ENCODE measurements at regions not wholly inside any gene's neighbourhood (a gene's known extent, or its start where the extent isn't known, plus 50 kb on each side); places are given as distances from the start of the nearest gene placed in this dataset.

DNA sequence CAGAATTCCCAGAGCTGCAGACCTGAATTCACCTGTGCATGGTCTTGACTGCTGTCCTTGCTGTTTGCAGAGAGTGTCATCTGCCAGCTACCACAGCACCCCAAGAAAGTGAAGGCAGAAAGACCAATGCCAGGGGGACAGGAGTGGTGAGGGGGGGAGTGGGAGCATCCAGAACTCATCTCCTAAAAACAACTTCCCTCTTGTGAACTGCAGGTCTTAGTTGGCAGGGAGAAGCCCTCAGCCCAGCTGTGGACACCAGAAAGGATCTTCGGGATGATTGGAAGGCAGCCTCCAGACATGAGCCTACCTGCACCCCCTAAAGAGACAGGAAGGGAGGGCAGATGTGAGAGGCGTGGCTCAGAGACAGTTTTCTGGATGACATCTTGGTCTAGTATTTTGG lies 615.8 kb upstream of the MGMT start:
- Histone ChIP-seq H3K27ac (ENCODE audit: insufficient read depth, low read depth, low read length) (no peak overlapping the region), H3K4me1 (ENCODE audit: control insufficient read depth, extremely low read depth, insufficient read depth, low read length) (no peaks in the 10 kb centered on the region), H2AFZ (ENCODE audit: low read depth, low read length) (no peak overlapping the region), H3K4me3 (replicated peaks in 1 of 3; ENCODE audit: insufficient read depth in 1 of 3, low read depth in 1 of 3, low read length in 3 of 3) (no peak overlapping the region), H3K36me3 (ENCODE audit: control insufficient read depth in 2 of 2, extremely low read depth in 1 of 2, insufficient read depth in 2 of 2, low read length in 2 of 2) (no peaks in the 10 kb centered on the region), H4K20me1 (replicated peaks; ENCODE audit: control insufficient read depth, extremely low read depth, insufficient read depth, low read length) (no peaks in the 10 kb centered on the region), H3K9me3 (replicated peaks; ENCODE audit: control insufficient read depth, insufficient read depth, low read length) (no peaks in the 10 kb centered on the region), H3K9ac (replicated peaks; ENCODE audit: extremely low read depth, insufficient read depth, low read length) (no peak overlapping the region), H3K79me2 (ENCODE audit: control insufficient read depth, insufficient read depth, low read length) (no peaks in the 10 kb centered on the region), H3K9me1 (replicated peaks; ENCODE audit: control insufficient read depth, extremely low read depth, insufficient read depth, low read length) (no peaks in the 10 kb centered on the region), H3K4me2 (ENCODE audit: insufficient read depth, low read length) (no peak overlapping the region), H3K27me3 (ENCODE audit: control insufficient read depth in 2 of 2, insufficient read depth in 2 of 2, low read length in 2 of 2) (no peaks in the 10 kb centered on the region)
- no TSS peak for BruUV-seq (replicated peaks)
- no peak for TF ChIP-seq CTCF (IDR thresholded peaks at IDR 0.05; ENCODE audit: extremely low read depth in 1 of 2, insufficient read depth in 1 of 2, low read depth in 1 of 2, low read length in 2 of 2)
- TF ChIP-seq GATA2 (IDR thresholded peaks at IDR 0.05; ENCODE audit: insufficient read depth, insufficient read length, low read depth, low read length), result no peak
- no peak for TF ChIP-seq MYC (IDR thresholded peaks at IDR 0.05; ENCODE audit: low read depth, low read length)
- no peak for TF ChIP-seq FOS (IDR thresholded peaks at IDR 0.05; ENCODE audit: borderline replicate concordance, insufficient read depth, low read length)
- TF ChIP-seq EZH2 (IDR thresholded peaks at IDR 0.05; ENCODE audit: borderline replicate concordance, low read depth, low read length, severe bottlenecking), result no peak
- no peak for TF ChIP-seq POLR2AphosphoS5 (IDR thresholded peaks at IDR 0.05; ENCODE audit: insufficient read depth, low read depth, low read length)
- no peak for TF ChIP-seq POLR2A (IDR thresholded peaks at IDR 0.05; ENCODE audit: low read depth, low read length)
- TF ChIP-seq, protein P1, sequence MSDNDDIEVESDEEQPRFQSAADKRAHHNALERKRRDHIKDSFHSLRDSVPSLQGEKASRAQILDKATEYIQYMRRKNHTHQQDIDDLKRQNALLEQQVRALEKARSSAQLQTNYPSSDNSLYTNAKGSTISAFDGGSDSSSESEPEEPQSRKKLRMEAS (IDR thresholded peaks at IDR 0.05; ENCODE audit: insufficient read depth, insufficient read length), result no peak
- no peak for TF ChIP-seq JUN (IDR thresholded peaks at IDR 0.05; ENCODE audit: borderline replicate concordance, insufficient read depth, insufficient read length, low read depth)
- FAIRE-seq, result no peak
- no peak for DNase-seq (ENCODE audit: low read depth, low spot score)
- intact Hi-C loops (cut with micrococcal nuclease), result no loop called here
- dilution Hi-C loops (cut with MboI; ENCODE audit: extremely low pct_ligation_motif_present, low sequenced_read_pairs), result no loop called here
- POLR2A ChIA-PET, result no interaction called here
- CTCF ChIA-PET, result no interaction called here
